NCI-H146 treated with DMSO at 0.1 percent for 48 hours (cell line): ENCODE measurements at regions not wholly inside any gene's neighbourhood (a gene's known extent, or its start where the extent isn't known, plus 50 kb on each side); places are given as distances from the start of the nearest gene placed in this dataset.
"Not testable (repeated sequence)": the region's sequence is repeated elsewhere in the genome, so short reads cannot be mapped to it uniquely, and the experiment has no call there.

Source experiments
- DNase-seq: peaks from one replicate; lab custom pipeline; 2025; ENCODE audit not compliant: unreplicated experiment; lab: John Stamatoyannopoulos, UW

DNA sequence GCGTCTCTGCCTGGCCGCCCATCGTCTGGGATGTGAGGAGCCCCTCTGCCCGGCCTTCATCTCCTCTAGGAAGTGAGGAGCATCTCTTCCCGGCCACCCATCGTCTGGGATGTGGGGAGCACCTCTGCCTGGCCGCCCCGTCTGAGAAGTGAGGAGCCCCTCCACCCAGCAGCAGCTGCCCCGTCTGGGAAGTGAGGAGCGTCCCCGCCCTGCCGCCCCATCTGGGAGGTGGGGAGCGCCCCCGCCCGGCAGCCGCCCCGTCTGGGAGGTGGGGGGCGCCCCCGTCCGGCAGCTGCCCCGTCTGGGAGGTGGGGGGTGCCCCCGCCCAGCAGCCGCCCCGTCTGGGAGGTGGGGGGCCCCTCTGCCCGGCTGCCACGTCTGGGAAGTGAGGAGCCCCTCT is 153.7 kb upstream of the MYRIP start:
- DNase-seq, result not testable (repeated sequence)

DNA sequence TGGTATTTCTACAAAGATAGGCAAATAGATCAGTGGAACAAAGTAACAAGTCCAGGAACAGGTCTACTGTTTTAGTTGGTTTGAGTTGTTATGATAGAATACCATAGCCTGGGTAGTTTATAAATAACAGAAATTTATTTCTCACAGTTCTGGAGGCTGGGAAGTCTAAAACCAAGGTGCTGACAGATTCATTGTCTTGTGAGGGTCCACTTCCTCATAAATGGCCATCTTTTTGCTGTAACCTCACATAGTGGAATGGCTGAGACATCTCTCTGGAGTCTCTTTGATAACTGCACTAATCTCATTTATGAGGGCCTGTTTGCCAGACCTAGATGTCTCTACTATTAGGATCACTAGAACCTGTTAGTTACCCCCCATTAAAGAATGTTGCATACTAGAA is 152.3 kb upstream of the MYRIP start:
- no peak for DNase-seq

DNA sequence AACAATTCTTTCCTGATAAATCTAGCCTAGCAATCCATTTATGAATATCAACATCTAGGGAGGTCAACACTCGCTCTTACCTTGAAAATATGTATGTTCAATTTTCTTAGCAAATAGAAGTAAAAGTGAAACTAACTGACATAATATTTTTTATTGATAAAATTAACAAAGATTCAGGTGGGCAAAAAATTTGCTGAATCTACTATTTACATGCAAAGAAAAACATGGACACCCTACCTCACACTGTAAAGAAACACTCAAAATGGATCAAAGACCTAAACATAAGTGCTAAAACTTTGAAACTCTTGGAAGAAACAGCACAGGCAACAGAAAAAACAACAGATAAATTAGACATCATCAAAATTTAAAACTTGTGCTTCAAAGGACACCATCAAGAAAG is 151.6 kb upstream of the MYRIP start:
- no peak for DNase-seq

DNA sequence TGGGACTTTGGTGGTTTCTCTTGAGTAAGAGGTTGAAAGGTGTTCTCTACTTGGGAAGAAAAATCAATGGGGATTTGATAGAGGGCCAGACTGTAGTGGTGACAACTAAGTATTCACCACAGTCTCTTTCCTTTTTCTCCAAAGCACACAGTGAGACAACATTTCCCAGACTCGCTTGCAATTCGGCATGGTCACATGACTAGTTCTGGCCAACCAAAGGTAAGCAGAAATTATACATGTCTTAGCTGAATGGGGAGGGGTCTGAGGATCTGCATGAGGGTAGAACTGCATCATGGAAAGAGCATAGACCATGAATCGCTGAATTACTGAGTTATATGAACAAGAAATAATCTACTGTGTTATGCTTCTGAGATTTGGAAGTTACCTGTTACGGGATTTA is 144.5 kb upstream of the MYRIP start:
- DNase-seq, result no peak

DNA sequence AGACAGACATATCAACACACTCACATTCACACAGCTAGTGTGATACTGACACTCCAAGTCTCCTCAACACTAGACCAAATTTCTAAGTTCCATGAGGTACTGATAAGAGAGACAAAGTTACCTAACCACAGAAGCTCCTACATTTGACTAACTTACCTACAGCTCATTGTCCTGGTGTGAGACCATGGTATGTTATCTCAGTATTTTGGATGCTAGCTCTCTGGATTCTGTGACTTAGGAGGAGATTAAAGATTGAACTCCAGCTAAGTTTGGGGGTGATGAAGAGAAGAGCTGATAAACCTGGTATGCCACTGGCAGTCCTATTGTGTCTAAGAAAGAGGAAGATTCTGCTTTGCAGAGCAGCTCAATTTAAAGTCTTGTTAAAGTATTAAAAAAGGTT is 144.0 kb upstream of the MYRIP start:
- DNase-seq, result no peak

DNA sequence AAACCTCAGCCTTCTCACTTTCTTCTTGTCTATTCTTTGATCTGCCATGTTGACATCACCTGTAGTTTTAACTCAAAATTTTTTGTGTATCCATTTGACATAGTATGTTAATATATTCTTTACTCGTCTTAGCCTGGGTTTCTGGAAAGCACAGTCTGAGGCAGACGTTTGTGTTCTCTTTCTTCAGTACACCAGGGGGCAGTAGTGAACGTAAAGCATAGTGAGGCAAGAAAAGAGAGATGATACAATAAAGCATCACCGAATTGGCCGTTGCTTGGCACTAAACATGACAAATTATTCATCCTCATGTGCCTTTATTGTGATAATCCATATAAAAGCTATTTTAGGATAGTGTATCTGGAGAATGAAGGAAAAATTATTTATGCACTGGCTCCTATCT is 141.0 kb upstream of the MYRIP start:
- peak; percentile 1 for DNase-seq

DNA sequence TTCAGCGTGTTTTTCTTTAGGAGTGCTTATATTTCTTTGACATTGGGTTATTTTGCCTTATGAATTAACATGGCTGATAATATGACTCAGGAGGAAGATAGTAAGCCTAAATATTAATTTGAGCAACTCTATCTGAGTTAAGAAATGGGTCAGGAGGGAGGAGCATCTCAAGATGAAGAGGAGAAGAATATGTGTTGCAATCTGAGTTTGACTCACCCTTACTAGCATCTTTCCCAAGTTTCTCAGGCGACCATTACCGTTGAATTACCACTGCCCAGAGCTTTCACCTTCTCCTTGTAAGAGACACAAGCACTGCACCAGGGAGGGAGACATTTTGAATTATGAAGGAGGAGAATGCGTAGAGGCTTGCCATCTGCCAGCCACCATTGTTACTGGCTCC is 138.3 kb upstream of the MYRIP start:
- DNase-seq, result no peak

DNA sequence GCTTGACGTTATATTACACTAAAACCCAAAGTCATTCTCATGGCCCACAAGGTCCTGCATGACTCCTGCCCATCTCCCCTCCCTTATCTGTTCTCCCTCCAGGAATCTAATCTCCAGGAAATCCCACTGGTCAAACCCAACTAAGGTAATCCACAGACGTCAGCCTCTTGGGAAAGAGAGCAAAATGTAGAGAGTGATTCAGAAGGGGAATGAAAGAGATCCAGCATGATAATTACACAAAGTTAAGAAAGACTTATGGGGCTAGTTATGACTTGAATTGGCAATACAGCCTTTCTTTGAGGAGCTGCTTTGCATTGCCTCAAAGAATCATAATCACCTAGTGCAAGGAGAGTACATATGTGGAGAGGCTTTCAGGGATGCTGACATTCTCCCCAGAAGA is 137.8 kb upstream of the MYRIP start:
- DNase-seq, result no peak

DNA sequence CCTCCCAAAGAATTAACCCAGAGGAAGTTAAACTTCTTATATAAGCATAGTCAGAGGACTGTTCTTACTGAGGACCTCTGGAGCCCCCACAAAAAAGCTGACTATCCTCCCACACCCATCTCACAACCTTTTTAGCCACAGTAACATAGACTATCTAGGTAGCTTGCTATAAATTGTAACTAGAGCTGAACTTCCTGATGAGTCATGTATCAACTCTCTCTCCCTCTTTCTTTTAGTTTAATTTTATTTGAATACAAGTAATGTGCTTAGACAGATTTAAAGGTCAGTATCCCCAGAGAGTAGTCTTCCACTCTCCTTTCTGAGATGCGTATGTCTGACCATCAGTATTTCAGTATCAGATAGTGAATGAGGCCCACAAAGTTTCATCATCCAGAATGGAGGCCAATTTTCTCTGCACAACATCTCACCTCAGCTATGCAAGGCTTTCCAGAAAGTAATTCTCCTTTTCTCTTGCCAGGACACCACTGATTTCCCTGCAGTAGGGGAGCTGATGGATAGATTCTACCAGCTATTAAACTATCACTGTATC is 104.0 kb upstream of the MYRIP start:
- DNase-seq, result no peak

DNA sequence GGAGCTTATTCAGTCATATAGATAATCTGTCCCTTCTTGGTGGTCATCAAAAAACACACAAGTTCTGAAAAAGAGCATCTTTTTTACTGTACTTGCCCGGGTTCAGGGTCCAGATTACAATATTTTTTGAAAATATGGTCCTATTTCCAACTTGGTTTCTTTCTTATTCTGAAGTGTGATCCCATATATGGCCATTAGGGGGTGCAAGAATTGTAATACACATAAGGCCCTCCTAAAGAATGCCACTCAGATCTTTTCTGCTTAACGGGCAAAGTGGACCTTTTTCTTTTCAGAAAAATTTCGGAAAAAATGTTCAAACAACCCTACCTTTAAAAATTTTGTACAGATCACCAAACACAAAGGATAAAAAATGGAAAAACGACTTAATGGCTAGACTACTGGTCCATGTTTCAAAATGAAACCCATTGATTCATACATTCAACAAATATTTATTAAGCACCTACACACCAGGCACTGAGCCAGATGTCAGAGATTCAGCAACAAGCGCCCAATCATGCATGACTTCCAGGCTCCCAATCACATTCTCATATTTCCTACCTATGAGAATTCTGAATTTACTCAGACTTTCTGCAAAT is 102.0 kb upstream of the MYRIP start:
- DNase-seq, result no peak

DNA sequence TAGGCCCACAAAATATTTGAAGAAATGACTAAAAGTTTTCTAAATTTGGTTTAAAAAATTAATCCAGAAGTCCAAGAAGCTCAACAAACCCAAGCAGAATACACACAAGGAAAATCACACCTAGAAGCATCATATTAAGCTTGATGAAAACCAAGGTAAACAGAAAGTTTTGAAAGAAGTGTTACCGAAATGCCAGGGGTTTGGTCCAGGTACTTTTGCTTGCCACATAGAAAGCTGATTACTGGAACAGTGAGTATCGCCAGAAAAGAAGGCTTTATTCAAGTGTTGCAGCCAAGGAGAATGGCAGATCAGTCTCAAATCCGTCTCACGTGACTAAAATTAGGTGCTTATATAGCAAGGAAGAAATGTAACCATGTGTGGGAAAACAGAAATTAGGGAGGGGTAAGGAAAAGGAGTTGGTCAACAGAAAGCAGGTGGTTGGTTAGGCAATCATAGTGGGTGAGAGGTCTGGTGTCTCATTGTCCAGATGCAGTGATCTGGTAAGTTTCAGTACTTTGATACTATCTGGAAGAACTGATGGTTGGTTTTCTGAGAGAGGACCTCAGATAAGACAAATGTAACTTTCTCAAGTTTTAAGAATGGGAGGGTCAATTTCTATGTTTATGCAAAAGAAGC is 96.9 kb upstream of the MYRIP start:
- no peak for DNase-seq

DNA sequence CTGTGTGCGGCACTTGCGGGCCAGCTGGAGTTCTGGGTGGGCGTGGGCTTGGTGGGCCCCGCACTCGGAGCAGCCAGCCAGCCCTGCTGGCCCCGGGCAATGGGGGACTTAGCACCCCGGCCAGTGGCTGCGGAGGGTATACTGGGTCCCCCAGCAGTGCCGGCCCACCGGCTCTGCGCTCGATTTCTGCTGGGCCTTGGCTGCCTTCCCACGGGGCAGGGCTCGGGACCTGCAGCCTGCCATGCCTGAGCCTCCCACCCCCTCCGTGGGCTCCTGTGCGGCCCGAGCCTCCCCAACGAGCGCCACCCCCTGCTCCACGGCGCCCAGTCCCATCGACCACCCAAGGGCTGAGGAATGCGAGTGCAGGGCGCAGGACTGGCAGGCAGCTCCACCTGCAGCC is 96.1 kb upstream of the MYRIP start:
- DNase-seq, result not testable (repeated sequence)

DNA sequence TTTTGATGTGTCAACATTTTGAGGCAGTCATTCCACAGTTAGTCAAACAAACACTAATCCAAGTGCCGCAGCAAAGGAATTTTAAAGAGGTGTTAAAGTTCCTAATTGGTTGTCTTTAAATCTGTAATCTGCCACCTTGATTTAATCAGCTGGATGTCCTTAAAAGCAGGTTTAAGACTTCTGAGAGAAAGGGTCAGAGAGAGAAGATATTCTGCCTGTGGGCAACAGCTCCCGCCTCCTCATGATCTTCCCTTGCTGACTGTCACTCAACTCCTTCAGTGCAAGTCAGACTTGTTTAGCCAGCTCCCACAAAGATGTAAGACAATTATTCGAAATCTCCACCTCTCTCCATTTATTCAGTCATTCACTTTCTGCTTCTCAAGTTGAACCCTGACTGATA is 92.6 kb upstream of the MYRIP start:
- no peak for DNase-seq

DNA sequence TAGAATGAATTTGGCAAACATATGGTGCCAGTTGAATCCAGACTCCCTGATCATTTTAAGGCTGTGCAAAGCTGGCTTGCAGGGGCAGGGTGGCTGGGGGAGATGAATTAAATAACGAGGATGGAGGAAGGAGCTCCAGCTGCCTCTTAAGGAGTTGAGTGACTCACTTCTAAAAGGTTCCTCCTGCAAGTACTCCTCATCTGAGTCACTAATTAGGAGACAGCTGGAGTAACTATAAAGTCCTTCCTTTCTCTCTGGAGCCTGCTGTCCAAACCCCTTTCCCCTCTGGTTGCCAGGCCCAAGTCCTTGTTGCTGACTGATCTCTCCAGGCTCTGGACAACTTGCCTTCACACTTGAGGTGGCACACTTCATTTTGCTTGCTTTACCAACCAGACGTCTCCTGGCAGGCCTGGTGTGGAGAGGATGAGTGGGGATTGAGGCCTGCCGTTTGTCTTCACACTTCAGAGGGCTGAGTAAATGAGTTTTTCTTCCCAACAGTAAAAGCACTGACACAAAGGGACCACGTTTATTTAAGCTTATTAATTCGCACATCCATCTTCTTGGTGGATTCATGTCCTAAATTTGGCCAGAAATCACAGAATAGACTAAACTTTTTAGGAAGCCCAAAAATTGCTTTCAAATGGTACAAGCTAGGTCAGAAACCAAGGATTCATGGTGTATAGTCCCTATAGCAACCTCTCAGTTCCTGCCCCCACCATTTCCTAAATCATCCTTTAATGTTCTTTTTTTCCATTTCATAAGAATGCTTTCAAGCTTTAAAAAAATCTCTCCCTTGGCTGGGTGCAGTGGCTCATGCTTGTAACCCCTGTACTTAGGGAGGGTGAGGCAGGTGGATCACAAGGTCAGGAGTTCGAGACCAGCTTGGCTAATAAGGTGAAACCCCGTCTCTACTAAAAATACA is 90.5 kb upstream of the MYRIP start:
- DNase-seq, result no peak

DNA sequence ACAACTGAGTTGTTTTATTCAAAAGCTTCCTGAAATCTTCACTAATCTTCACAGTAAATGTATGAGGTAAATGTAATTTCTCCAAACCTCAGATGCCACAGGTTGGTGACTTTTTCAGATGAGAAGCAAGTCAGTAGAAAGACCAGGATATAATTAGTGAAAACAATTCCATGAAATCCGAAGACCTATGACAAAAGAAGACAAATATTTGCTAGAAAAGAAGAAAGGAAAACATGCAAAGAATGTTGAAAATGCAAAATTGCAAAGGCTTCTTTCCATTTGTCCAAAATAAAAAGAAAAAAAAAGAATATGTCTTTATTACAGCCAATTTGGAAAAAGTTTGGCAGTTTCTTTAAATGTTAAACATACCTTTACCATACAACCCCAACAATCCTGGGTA is 88.3 kb upstream of the MYRIP start:
- DNase-seq, result no peak

DNA sequence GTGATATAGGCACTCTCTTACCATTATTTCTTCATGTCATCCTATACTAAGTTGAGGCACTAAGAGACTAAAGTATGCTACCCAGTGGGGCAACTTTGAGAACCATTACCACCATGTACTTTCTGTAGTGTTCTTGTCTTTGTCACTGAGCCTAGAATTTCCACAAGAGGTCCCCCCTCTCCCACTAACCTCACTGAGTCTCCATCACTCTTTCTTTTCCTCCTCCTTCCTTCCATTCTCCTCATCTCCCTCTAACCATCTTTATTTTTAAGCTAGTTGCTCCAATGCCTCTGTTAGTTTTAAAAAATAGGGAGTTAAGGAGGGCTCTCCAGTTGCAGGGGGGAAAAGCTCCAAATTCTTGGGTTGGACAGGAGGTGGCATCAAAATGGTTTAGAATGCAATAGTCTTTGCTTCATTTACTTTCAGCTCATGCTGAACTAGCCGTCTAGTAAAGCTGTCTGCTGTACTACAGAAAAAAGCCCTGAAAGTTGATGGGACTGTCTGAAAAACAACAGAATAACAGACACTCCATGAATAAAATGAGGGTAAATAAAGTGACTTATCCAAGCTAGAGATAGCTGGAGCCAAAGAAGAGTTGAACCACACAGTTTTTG is 85.1 kb upstream of the MYRIP start:
- DNase-seq, result no peak

DNA sequence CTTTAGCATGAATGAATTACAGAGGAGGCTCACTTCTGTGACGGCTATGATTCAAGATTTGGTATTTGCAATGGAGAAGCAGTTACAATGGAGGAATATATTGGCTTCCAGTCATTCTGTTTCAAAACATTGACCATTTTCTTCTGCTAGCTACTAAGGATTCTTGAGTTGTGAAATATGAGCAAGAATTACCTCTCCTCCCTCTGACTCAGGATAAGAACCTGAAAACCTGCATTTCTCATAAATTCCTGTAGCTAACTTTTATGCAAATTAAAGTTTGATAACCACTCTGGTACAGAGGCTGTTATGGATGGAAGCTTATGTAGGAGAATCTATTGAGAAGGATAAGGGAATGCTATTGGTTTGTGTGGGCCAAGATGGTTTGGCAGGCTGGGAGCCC is 84.1 kb upstream of the MYRIP start:
- no peak for DNase-seq

DNA sequence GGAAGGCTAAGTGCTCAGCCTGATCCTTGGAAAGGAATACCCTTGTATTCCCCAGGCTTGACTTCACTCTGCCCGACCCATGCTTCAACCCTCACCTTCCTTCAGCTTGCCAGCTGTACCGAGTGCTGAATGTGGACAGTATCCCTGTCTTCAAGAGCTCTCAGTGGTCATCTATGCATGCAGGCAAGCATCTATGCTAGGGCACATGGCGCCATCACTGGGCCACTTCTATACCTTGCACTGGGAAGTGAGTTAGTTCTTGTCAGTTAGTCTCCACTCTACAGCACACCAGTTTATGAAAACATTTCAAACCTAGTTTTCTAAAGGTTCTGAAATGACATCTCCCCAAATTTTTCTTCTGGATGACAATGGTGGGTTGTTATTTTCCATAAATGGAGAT is 82.0 kb upstream of the MYRIP start:
- no peak for DNase-seq

DNA sequence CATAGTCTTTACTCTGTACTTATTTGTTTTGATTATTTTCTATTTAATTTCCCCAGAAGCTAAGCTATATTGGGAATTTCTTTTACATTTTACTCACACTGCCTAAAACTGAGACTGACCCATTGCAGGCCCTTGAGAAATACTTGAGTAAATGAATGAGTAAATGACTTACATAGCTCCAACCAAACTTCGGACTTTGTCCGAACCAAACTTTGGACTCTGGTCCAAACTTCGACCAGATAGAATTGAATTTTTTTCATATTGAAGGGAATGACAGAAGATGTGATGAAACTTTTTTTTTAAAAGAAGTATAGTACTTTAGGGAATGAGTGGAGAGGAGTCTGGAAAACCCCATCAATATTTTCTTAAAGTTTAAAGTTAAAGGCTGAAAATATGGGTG is 75.6 kb upstream of the MYRIP start:
- DNase-seq, result no peak

DNA sequence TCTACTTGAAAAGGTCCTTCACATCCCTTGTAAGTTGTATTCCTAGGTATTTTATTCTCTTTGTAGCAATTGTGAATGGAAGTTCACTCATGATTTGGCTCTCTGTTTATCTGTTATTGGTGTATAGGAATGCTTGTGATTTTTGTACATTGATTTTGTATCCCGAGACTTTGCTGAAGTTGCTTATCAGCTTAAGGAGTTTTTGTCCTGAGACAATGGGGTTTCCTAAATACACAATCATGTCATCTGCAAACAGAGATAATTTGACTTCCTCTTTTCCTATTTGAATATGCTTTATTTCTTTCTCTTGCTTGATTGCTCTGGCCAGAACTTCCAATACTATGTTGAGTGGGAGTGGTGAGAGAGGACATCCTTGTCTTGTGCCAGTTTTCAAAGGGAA is 69.8 kb upstream of the MYRIP start:
- not testable (repeated sequence) for DNase-seq

DNA sequence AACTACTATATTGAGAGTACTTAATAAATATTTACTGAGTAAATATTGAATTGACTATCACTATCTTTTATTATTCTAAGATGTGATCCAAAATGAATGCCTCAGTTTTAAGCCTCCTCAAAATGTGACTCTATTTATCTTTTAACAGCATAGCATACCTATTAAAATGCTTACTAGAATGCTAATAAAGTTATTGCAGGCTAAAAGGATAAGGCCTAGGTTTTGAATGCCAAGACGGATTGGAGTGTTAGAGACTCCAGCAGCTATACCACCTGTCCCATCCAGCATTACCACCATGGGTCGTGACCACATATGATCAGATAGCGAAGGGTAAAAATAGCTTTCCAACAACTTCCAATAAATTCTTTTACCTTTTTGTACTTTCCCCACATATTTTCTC is 64.7 kb upstream of the MYRIP start:
- no peak for DNase-seq

DNA sequence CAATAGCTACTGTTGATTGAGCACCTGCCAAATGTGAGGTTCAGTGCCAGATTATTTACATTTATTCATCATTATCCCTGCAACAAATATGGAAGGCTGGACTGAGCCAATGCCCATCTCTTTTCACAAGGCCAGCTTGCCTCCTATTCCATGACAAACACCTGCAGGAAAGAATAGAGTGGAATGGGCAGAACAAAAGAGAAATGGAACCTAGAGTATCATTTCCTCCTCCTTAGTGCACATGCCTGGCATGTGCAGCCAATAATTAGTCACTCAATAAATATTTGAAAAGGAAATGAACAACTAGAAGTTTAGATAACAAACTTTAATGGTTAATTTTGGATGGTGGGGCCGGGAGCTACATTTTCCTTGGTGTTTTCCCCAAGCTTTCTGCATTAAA is 61.4 kb upstream of the MYRIP start:
- no peak for DNase-seq
